GM23338 (cell line): ENCODE measurements at regions not wholly inside any gene's neighbourhood (a gene's known extent, or its start where the extent isn't known, plus 50 kb on each side); places are given as distances from the start of the nearest gene placed in this dataset.

Experiments
- ATAC-seq: fragments of 200-7000 bp; cut with Tn5 transposase; 3 replicates; pipeline ENCODE4 v1.9.1; 2020
- DNase-seq: peaks from one replicate; pipeline ENCODE4 v3.0.0-alpha.2; 2015; ENCODE audit warnings: low spot score
- H2AFZ ChIP-seq: fragments of 200-600 bp; sonication (generic); 2 replicates; pipeline ENCODE4 v1.8.0; 2016; ENCODE audit warnings: antibody characterized with exemption, mild to moderate bottlenecking, moderate library complexity
- H3F3A ChIP-seq: fragments of 200-600 bp; sonication (generic); replicated peaks from 2 replicates; pipeline ENCODE4 v1.8.0; 2017; ENCODE audit warnings: antibody characterized with exemption, mixed run types, low read depth
- H3K27ac ChIP-seq: fragments of 200-600 bp; sonication (generic); 2 replicates; pipeline ENCODE4 v1.6.1; 2016; ENCODE audit warnings: low read depth
- H3K27me3 ChIP-seq: fragments of 200-600 bp; sonication (generic); 2 replicates; pipeline ENCODE4 v1.8.0; 2016; ENCODE audit warnings: mild to moderate bottlenecking, mixed run types, moderate library complexity; ENCODE audit not compliant: insufficient read depth
- H3K36me3 ChIP-seq: fragments of 200-600 bp; sonication (generic); 2 replicates; pipeline ENCODE4 v1.8.0; 2016; ENCODE audit warnings: mild to moderate bottlenecking; ENCODE audit not compliant: insufficient read depth
- H3K4me1 ChIP-seq: fragments of 200-600 bp; sonication (generic); 2 replicates; pipeline ENCODE4 v1.8.0; 2016; ENCODE audit warnings: mild to moderate bottlenecking, moderate library complexity; ENCODE audit not compliant: insufficient read depth
- H3K4me2 ChIP-seq: fragments of 200-600 bp; sonication (generic); 2 replicates; pipeline ENCODE4 v1.7.1; 2017; ENCODE audit warnings: mixed run types
- H3K4me3 ChIP-seq: fragments of 200-600 bp; sonication (generic); 2 replicates; pipeline ENCODE4 v1.6.1; 2016; ENCODE audit warnings: mixed run types
- H3K79me2 ChIP-seq: fragments of 200-600 bp; sonication (generic); replicated peaks from 2 replicates; pipeline ENCODE4 v1.8.0; 2017; ENCODE audit warnings: mild to moderate bottlenecking; ENCODE audit not compliant: insufficient read depth
- H3K9me2 ChIP-seq: fragments of 200-600 bp; sonication (generic); 2 replicates; pipeline ENCODE4 v1.8.0; 2017; ENCODE audit not compliant: insufficient read depth
- H4K20me1 ChIP-seq: fragments of 200-600 bp; sonication (generic); replicated peaks from 2 replicates; pipeline ENCODE4 v1.8.0; 2017; ENCODE audit warnings: mild to moderate bottlenecking; ENCODE audit not compliant: insufficient read depth
- H3K27ac Mint-ChIP-seq: 2 replicates; pipeline ENCODE4 v1.8.0; 2020; ENCODE audit warnings: inconsistent platforms, mild to moderate bottlenecking, moderate library complexity, mixed read lengths
- H3K27me3 Mint-ChIP-seq: 3 replicates; pipeline ENCODE4 v1.8.0; 2022; ENCODE audit warnings: low read depth, mild to moderate bottlenecking, moderate library complexity, mixed read lengths, inconsistent platforms; ENCODE audit not compliant: insufficient read depth, poor library complexity
- H3K36me3 Mint-ChIP-seq: 3 replicates; pipeline ENCODE4 v1.8.0; 2021; ENCODE audit warnings: low read depth, mild to moderate bottlenecking, inconsistent platforms, moderate library complexity, mixed read lengths
- H3K4me1 Mint-ChIP-seq: 3 replicates; pipeline ENCODE4 v1.8.0; 2020; ENCODE audit warnings: mild to moderate bottlenecking, inconsistent platforms, mixed read lengths
- H3K4me3 Mint-ChIP-seq: 3 replicates; pipeline ENCODE4 v1.8.0; 2021; ENCODE audit warnings: moderate library complexity, mild to moderate bottlenecking, inconsistent platforms, mixed read lengths
- H3K9me3 Mint-ChIP-seq: 3 replicates; pipeline ENCODE4 v1.8.0; 2020; ENCODE audit warnings: moderate library complexity, mild to moderate bottlenecking, inconsistent platforms, mixed read lengths
- CREB1 ChIP-seq: fragments of 250-450 bp; sonication (Bioruptor Pico); IDR thresholded peaks from 2 replicates; pipeline ENCODE4 v1.5.0; 2020; ENCODE audit warnings: low read depth, mild to moderate bottlenecking, moderate library complexity
- CTCF ChIP-seq, 2 experiments: fragments of 200-600 bp in 1 of 2; sonication (generic) in 1 of 2; conservative IDR thresholded peaks; 2 replicates each; pipeline versions ENCODE4 v1.5.1 to v1.6.1; 2016 to 2017; ENCODE audit warnings: antibody characterized with exemption in 2 of 2, low read depth in 2 of 2, mild to moderate bottlenecking in 2 of 2, moderate library complexity in 1 of 2
- ETS1 ChIP-seq: IDR thresholded peaks from 2 replicates; pipeline ENCODE4 v1.6.1; 2016; ENCODE audit warnings: antibody characterized with exemption
- NANOG ChIP-seq: IDR thresholded peaks from 2 replicates; pipeline ENCODE4 v1.6.1; 2016; ENCODE audit warnings: antibody characterized with exemption, borderline replicate concordance
- POLR2AphosphoS5 ChIP-seq: IDR thresholded peaks from 2 replicates; pipeline ENCODE4 v1.6.1; 2016; ENCODE audit warnings: antibody characterized with exemption, low read depth
- REST ChIP-seq: IDR thresholded peaks from one replicate; pipeline ENCODE4 v1.6.1; 2018; ENCODE audit warnings: antibody characterized with exemption; ENCODE audit not compliant: unreplicated experiment
- STAT1 ChIP-seq: IDR thresholded peaks from one replicate; pipeline ENCODE4 v1.6.1; 2016; ENCODE audit warnings: antibody characterized with exemption; ENCODE audit not compliant: unreplicated experiment

GRCh38 chr20:19013907-19014306 lies 198.5 kb upstream of the SLC24A3 start:
- no peak for ATAC-seq
- H3K4me3 Mint-ChIP-seq: no peak overlapping the region
- no peaks in the 10 kb centered on the region for H3K36me3 Mint-ChIP-seq

GRCh38 chr20:19015351-19016139 lies 196.9 kb upstream of the SLC24A3 start:
- Mint-ChIP-seq H3K9me3 (no peaks in the 10 kb centered on the region), H3K4me3 (no peak overlapping the region), H3K27me3 (peaks cover 6% of the 10 kb centered on the region), H3K27ac (no peak overlapping the region), H3K36me3 (no peaks in the 10 kb centered on the region), H3K4me1 (peaks cover 23% of the 10 kb centered on the region)
- H3K4me3 ChIP-seq: no peak overlapping the region
- no peaks in the 10 kb centered on the region for H3F3A ChIP-seq
- no peaks in the 10 kb centered on the region for H3K27me3 ChIP-seq
- no peaks in the 10 kb centered on the region for H4K20me1 ChIP-seq
- ATAC-seq: no peak
- no peak overlapping the region for H2AFZ ChIP-seq
- DNase-seq: no peak
- H3K4me1 ChIP-seq: no peaks in the 10 kb centered on the region
- H3K36me3 ChIP-seq: no peaks in the 10 kb centered on the region
- no peaks in the 10 kb centered on the region for H3K79me2 ChIP-seq
- H3K4me2 ChIP-seq: no peak overlapping the region
- H3K9me2 ChIP-seq: peaks cover 5% of the 10 kb centered on the region; the same call in 1 of the 2 replicates
- no peak overlapping the region for H3K27ac ChIP-seq
- TF ChIP-seq NANOG (no peak), REST (no peak)

More at GRCh38 chr20:19013907-19014306, 198.5 kb upstream of the SLC24A3 start:
- Histone ChIP-seq H3K4me2 (no peak overlapping the region), H4K20me1 (no peaks in the 10 kb centered on the region), H2AFZ (no peak overlapping the region), H3K27me3 (no peaks in the 10 kb centered on the region), H3K4me3 (no peak overlapping the region), H3K4me1 (no peaks in the 10 kb centered on the region), H3K79me2 (no peaks in the 10 kb centered on the region), H3K36me3 (no peaks in the 10 kb centered on the region), H3F3A (no peaks in the 10 kb centered on the region), H3K9me2 (peaks cover 5% of the 10 kb centered on the region; the same call in 1 of the 2 replicates), H3K27ac (no peak overlapping the region)
- H3K4me1 Mint-ChIP-seq: peaks cover 29% of the 10 kb centered on the region
- H3K27ac Mint-ChIP-seq: no peak overlapping the region
- H3K9me3 Mint-ChIP-seq: no peaks in the 10 kb centered on the region
- peaks cover 1% of the 10 kb centered on the region for H3K27me3 Mint-ChIP-seq
- TF ChIP-seq CREB1: no peak
- no peak for TF ChIP-seq ETS1
- no peak for TF ChIP-seq STAT1
- TF ChIP-seq CTCF (conservative IDR thresholded peaks at IDR 0.05; ENCODE audit: low read depth in 2 of 2): no peak
- no peak for TF ChIP-seq POLR2AphosphoS5
- DNase-seq: no peak
